HG02642 (cell line): ENCODE measurements at regions not wholly inside any gene's neighbourhood (a gene's known extent, or its start where the extent isn't known, plus 50 kb on each side); places are given as distances from the start of the nearest gene placed in this dataset.

Experiments
- ATAC-seq: cut with Tn5 transposase; IDR thresholded peaks from one replicate; pipeline ENCODE4 v1.9.1; 2021; ENCODE audit warnings: mild to moderate bottlenecking; ENCODE audit not compliant: unreplicated experiment, poor library complexity

- no peak for ATAC-seq
Measured at GRCh38 chr2:235333076-235333475, 160.8 kb upstream of the AGAP1 start.

DNA sequence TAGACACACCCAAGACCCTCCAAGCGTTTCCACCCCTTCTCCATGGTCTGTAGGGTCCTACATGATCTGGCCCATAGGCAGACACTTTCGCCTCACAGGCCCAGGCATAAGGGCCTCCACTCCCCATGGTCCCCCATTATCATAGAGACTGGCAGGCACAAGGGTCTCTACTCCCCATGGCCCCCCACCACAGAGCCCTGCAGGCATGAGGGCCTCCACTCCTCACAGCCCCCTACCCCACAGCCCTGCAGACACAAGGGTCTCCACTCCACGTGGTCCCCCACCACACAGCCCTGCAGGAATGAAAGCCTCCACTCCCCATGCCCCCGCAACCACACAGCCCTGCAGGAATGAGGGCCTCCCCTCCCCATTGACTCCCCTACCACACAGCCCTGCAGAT lies 159.7 kb upstream of the AGAP1 start:
- no peak for ATAC-seq

- ATAC-seq, result no peak
Measured at GRCh38 chr2:235343156-235343774, 150.6 kb upstream of the AGAP1 start.

DNA sequence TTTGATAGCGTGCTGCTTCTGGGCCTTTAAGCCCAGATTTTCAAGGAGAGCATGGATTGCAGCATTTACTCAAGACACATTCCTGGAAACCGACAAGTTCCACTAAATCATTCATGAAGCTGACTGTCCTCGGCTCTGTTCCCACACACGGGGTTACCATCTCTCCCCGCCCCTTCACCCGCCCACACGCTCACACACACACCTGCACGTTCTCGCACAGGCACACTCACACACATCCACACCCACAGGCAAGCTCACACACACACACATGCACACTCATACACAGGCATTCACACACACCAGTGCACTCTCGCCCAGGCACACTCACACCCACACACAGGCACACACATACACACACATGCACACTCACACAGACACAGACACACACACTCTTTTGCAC lies 150.0 kb upstream of the AGAP1 start:
- ATAC-seq, result no peak

DNA sequence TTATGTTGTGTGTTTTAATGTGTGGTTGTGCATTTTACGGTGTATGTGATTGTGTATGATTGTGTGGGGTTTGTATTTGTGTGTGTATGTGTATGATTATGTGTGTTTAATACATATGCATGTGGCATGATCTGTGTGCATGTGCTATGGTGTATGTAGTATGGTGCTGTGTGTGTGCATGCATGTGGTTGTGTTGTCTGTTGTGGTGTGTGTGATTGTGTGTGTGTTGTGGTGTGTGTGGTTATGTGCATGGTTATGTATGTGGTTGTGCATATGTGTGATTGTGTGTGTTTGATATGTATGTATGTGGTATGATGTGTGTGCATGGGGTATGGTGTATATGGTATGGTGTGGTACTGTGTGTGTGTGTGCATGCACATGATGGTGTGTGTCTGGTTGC lies 148.1 kb upstream of the AGAP1 start:
- no peak for ATAC-seq

- no peak for ATAC-seq
Measured at GRCh38 chr2:235347691-235348090, 146.2 kb upstream of the AGAP1 start.

- no peak for ATAC-seq
Measured at GRCh38 chr2:235348329-235348728, 145.5 kb upstream of the AGAP1 start.

GRCh38 chr2:235350234-235350633 lies 143.6 kb upstream of the AGAP1 start:
- ATAC-seq, result no peak

DNA sequence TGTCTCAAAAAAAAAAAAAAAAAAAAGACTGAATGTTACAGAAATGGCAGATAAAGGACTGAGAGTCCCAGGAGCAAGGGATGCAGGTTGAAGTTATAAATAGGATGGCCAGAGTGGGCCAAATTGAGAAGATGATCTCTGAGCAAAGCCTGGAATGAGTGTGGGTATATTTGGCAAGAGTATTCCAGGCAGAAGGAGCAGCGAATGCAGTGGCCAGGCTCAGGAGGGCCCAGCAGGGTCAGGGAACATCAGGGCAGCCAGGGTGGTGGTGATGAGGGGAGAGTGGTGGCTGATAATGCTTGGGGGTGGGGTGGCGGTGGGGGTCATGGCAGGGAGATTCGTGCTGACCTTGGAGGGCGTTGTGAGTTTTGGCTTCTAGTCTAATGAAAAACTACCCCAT lies 141.3 kb upstream of the AGAP1 start:
- no peak for ATAC-seq

- no peak for ATAC-seq
Measured at GRCh38 chr2:235357881-235358280, 136.0 kb upstream of the AGAP1 start.

DNA sequence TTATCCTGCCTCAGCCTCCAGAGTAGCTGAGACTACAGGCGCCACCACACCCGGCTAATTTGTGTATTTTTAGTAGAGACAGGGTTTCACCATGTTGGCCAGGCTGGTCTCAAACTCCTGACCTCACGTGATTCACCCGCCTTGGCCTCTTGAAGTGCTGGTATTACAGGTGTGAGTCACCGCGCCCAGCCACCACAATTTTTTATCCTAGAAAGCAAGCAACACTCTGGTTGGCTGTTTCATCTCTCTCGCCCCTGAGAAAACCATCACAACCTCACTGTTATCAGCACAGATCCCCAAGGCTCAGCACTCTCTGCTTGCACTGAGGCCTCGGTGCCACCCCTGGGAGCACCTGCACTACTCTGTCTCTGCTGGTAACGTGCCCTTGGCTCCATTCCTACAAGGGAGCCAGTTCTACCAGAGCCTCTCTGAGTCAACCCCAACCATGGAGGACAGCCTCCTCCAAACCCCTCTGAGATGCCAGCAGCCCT lies 134.8 kb upstream of the AGAP1 start:
- ATAC-seq, result no peak

DNA sequence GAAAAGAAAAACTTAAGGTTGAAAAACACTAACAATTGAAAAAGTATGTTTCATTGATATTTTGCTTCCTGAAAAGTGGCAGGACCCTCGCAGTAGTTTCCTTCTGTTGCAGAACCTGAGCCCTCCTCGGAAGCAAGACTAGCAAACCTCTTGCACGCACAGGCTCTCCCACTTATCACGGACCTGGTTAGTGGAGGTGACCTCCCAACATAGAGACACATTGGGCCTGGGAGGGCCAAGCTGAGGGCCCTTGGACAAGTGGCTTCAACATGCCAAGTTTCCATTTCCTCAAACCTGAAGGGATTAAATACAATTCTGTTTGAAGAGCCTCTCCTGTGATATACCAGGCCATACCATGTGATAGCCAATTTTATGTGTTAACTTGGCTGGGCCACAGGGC lies 133.4 kb upstream of the AGAP1 start:
- no peak for ATAC-seq

DNA sequence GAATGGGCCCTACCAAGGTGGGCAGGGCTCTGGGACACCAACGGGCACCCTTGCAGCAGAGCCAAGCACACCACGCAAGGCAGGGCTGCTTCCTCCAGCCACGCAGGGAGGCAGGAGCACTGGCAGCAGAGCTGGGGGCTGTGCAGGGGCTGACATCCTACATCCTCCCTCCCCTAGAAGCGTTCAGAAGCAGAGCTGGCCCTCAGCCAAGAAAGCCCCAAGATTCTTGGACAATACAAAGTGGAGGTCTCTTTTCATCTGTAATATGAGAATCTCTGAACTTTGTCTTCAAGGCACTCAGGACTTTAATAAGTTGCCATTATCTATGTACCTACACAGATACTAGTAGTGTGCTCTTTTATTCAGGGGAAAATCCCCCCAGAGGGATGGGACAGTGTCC lies 128.1 kb upstream of the AGAP1 start:
- ATAC-seq, result no peak

DNA sequence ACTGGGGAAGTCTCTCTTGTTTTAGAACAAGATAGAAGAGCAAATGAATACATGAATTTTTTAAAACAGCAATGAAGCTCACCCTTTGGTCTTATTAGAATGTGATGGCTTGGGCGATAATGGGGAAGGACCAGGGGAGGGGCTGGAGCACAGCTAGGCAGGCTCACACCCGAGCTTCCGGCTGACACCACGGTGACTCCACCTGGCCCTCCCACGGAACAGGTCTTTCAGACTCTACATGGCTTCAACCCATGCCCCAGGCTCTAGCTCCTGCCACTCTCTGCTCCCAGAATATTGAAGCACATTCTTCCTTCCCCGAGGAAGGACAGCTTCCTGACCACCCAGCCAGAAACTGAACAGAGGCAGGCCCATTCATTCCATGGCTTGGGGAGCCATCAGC lies 127.5 kb upstream of the AGAP1 start:
- ATAC-seq, result no peak

DNA sequence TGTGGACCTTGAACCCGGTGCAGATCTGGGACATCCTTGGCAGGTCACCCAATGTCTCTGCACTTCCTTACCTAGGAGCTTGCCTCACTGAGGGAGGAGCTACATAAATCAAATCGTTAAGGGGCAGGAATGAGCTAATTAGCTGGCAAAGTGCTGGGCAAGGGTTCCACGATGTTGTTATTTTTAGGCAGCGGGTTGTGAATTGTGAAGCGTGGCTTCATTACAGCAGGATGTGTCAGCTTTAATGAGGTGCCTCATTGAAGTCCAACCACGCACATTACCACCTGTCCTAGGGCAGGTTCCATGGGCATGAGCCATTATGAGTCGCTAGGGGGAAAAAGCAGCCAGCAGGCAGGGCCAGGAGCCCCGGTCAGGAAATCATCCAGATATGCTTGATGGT lies 127.0 kb upstream of the AGAP1 start:
- ATAC-seq, result no peak

- no peak for ATAC-seq
Measured at GRCh38 chr2:235371018-235371417, 122.8 kb upstream of the AGAP1 start.

DNA sequence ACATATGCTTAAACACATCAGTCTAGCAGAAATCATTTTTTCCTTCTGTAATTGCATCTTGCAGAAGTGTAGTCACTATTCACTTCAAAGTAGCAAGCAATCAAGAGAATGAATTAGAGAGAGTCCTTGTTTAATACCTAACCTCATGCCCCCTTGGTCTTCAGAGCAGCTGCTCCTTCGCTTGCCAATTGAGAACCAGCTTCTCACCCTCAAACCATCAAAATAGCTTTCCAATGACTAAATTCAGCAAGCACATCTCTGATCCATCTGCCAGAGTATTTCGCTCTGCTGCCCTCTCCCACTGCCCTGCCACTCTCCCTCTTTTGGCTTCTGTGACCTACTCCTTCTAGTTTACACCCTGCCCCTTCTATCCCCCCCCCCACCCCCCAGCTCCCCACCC lies 120.7 kb upstream of the AGAP1 start:
- ATAC-seq, result no peak

DNA sequence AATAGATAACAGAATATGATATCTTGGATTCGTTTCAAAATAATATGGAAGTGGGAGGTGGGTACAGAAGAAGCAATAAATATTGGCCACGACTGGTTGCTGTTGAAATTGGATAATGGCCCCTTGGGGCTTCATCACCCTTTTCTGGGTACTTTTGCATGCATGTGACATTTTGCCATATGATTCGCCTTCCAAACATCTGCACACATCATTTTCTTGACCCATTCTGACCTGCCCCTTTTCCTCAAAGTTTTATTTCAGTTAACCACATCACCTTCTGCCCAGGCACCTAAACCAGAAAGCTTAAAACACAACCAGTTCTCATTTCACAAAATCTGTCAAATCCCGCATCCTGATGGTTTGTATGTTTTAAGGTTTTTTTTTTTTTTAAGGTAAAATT lies 116.7 kb upstream of the AGAP1 start:
- ATAC-seq, result no peak

GRCh38 chr2:235378246-235378645 lies 115.6 kb upstream of the AGAP1 start:
- ATAC-seq, result no peak

- no peak for ATAC-seq
Measured at GRCh38 chr2:235378944-235379343, 114.9 kb upstream of the AGAP1 start.

DNA sequence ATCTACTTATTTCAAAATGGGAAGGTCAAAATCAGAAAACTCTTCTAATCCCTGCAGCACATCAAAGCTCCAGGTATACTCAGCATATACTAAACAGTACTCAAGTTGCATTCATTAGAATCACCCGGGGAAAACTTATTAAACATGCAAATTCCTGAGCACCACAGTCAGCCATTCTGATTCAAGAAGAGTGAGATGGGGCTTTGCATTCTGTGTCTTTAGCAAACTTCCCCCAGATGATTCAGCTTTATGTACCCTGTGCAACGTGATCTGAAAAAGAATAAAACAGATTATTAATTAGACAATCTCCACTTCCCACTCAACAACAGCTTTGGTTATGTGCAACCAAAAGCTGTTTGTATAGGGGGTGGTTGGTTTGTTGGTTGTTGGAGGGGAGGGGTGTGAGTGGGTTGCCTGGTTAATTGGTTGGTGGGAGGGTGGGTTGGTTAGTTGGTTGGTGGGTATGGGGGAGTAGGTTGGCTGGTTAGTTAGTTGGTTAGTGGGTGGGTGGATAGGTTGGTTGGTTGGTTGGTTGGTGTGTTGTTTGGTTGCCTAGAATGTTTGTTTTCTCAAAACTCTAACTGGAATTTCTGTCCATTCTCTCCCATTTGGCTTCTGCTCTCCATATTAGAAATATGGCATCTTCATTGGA lies 112.5 kb upstream of the AGAP1 start:
- ATAC-seq, result no peak

GRCh38 chr2:235382179-235382578 lies 111.7 kb upstream of the AGAP1 start:
- no peak for ATAC-seq
